ENCODE measurements at regions not wholly inside any gene's neighbourhood (a gene's known extent, or its start where the extent isn't known, plus 50 kb on each side); places are given as distances from the start of the nearest gene placed in this dataset.

DNA sequence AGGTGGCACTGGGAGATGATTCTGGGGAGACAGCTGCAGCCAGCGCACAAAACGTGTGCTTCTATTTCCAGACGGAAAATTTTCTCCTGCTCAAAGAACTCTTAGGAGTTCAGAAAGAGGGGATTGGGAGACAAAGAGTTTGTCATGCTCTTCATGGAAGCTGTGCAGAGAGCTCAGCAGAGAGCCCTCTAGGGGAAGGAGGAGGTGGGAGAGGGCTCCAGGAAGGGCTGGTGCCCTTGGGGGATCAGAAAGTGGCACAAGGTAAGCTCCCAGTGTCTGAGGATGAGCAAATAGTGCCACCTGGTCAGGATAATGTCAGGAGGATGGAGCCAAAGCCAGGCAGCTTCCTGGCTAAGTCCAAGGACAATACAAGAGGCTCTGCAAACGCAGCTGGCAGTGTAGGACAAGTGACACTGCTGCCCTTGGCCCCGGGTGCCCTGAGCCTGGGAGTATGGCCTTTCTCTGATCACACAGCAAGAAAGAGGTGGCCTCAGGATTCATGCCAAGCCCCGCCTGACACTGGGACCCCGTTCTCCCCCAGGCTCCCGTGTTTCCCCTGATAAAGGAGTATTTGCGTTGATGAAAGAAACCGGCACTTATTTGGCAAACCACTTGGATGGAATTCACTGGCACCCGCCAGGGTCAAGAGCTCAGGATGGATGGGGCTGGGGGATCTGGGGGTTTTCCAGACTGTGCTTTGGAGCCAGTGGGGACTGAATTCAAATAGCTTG is 254.0 kb downstream of the PTPRU start:
- DNase-seq: no peak

DNA sequence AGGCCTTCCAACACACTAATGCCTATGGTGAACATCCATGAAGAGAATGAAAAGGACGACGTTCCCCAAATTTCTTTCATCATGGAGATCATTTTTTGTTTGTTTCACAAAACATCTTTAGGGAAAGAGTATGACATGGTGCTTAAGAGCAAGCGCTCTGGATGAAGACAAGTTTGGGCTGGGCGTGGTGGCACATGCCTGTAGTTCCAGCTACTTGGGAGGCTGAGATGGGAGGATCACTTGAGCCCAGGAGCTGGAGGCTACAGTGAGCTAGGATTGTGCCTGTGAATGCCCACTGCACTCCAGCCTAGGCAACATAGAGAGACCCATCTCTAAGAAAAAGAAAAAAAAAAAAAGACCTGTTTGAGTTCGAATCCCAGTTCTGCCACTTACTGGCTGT is 253.1 kb downstream of the PTPRU start:
- no peak for DNase-seq

DNA sequence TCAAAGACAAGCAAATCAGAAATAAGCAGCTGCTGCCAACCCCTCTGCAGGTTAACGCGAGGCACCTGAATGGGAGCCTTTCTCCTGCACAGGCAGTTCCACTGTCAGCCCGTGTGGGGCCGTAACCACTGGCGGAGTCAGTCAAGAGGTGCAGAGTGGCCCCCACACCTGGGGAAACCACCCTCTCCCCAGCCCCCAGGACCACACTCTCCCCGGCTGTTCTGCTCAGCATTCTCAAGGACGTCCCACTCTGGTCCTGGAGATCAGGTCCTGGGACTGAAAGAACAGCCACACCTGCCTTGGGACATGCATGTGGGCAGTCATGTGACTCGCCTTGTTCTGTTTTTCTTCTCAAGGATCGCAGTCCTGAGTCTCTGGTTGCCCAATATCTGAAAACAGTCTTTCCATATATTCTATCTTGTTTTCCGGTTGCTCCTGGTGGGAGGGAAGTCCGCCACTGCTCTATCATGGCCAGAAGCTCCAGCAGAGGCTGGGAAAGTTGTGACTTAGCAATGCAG is 252.5 kb downstream of the PTPRU start:
- DNase-seq: no peak

DNA sequence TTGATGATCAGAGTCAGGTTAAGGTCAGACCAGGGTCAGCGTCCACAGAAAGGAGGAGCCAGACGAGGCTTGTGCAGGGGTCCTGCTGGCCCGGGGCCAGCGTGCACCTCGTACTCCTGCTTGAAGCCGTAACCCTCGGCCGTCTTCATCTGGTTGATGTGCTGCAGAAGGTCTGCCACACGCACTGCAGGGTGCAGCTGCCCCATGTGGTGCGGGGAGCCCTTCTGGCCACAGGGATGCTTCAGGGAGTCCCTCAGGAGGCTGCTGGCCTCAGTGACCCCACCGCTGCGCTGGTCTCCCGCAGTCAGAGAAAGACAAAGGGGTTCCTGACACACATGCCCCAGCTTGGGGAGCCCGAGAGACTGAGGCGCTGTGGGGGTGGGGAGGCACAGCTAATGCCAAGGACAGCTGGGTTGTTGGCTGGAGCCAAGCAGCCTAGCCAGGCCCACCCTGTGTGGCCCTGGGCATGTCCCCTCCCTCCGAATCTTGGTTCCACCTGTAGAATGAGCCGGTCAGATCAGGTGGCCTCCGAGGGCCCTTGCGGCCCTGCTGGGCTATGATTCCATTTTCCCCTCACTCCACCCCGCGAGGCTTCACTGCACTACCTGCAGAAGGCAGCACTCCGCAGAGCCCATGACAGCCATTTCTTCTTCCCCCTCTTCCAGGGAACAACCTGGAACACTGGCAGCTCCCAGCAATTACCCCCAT is 251.9 kb downstream of the PTPRU start:
- DNase-seq: no peak

DNA sequence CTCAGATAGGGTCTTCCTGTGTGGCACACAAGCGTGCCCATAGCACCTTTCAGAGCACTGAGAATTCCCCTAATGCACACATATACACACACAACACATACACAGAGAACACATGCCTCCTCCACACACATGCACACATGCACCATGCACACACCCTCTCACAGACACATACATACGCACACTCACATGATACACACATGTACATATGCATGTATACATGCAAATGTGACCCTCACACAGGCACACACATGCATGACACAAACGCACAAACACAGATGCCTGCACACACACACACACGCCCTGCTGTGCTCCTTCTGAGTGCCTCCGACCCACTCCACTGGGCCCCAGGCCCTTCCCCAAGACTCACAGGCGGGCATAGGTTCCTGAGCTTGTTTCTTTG is 251.0 kb downstream of the PTPRU start:
- DNase-seq: no peak

GRCh38 chr1:29485096-29485925 is 249.0 kb downstream of the PTPRU start:
- DNase-seq: no peak

DNA sequence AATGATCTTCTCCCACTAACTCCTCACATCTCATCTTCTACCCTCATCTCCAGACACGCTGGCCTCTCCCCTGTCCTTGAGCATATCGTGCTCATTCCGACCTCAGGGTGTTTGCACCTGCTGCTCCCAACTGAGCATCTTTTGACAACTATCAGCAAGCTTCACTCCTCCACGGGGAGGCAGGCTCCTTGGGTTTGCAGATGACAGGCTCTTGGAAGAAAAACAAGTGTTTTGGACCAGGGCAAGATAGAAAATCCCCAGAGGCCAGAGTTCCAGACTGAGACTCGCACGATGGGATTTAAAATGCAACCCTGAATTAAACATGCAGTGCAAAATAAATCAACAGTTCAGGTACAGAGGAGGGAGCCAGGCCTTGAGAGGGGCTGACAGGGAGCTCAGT is 246.7 kb downstream of the PTPRU start:
- no peak for DNase-seq

DNA sequence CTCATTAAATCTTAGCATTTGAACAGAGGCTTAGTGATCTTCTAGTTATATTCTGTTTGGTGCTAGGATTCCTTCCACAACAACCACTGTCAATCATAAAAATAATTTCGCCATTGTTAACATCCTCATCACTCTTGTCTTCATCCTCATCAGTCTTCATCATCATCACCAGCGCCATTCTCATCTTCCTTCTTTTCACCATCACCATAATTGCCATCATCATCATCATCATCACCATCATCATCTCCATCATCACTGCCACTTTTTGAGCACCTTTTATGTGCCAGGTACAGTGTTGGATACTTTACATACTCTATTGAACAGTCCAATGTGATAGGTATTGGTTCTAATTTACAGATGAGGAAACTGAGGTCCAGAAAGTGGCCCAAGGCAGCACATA is 245.7 kb downstream of the PTPRU start:
- DNase-seq: no peak

DNA sequence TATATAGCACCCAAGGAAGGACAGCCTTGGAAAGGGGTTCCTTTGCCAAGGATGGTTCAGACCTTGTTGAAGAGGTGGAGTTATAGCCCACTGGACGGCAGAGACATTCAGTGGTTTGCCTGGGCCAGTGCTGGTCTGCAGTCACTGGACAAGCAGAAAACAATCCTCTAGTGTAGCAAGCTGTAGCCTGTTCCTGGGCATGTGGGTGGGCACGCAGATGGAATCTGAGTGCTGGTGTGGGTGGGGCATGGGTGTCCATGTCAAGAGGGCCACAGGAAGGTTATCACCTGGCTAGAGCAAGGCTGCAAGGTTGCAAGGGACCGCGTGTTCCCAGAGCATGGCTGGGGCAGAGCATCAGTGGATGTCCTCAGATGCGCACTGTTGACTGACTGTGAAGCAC is 244.7 kb downstream of the PTPRU start:
- no peak for DNase-seq

DNA sequence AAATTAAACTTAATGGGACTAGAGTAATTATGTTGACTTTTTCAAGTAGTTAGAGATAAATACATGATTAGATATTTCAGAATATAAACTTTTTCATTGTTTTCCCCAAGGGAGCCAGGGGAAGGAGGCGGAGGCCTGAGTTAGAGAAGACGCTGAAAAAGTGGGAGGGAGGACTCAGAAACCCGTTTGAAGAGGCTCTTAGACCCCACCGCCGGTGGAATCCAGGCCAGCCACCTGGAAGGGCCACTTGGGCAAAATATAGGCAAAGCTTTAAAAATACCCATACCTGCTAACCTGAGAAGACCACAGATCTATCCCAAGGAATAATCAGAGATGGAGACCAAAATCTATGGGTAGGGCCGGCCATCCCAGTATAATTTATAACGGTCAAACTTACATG is 242.6 kb downstream of the PTPRU start:
- no peak for DNase-seq

- no peak for DNase-seq
Observed at GRCh38 chr1:29478151-29478791, 241.9 kb downstream of the PTPRU start.

DNA sequence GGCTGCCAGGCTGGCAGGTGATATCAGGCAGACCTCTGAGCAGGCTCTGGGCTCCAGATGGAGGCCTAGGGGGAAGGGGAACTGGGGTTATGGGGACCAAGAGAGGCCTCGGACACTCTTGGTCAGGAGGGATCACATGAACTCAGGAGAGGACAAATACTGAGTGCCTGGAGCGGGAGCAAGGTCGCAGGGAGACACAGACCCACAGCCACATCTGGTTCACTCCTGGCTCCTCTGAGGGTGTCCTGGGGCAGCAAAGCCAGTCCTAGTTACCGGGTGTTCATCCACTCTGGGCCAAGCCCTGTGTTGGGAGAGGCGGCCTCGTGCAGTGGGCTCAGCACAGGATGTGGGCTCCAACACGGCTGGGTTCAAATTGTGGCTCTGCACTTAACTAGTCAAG is 239.0 kb downstream of the PTPRU start:
- no peak for DNase-seq

- DNase-seq: peak; percentile 13 to 52
Observed at GRCh38 chr1:29474274-29475244, 238.2 kb downstream of the PTPRU start.

DNA sequence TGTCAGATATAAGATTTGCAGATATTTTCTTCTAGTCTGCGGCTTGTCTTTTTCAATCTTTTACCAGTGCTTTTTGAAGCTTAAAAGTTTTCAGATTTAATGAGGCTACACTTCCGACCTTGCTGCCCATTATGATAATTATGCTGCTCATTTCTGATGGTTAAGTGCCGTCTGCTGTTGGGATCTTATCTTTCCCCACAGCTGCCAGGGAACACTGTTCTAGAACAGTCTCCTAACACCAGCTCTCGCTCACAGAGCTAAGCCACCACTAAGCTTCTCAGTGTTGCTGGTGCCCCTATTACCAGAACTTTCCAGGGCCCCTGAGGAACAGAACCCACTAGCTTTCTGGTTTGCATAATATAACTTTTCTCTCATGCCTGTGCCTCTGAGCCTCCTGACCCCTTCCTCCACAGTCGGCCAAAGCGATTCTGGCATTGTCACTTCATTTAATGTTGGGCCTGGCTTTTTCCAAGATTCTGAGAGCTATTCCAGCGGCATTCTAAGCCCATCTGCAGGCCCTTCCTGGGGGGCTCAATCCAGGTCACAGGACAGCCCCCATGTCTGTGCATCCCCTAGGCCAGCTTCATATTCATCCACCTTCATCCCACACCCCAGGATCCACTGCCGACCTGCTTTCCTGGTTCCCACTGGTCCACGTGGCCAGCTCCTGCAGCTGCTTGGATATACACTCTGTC is 237.0 kb downstream of the PTPRU start:
- no peak for DNase-seq

GRCh38 chr1:29471487-29472313 is 235.4 kb downstream of the PTPRU start:
- no peak for DNase-seq

- no peak for DNase-seq
Observed at GRCh38 chr1:29470788-29471119, 234.4 kb downstream of the PTPRU start.

- DNase-seq: no peak
Observed at GRCh38 chr1:29470087-29470787, 233.9 kb downstream of the PTPRU start.

DNA sequence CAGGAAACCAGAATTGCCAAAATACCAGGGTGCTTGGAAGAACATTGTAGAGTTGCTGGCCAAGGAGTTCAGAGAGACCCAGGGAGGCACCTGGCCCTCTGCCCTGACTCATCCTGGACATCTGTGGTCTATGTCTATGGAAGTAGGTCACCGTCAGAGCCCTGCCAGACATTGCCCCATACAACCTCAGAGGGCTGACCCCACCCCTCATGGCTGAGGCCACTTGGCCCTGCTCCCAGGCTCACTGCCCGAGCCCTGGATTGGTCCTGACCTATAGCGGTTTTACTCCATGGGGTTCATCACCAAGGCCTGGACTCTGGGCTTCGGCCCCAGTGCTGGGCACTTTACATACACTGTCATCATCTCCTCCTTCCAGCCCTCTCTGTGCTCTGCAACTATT is 233.1 kb downstream of the PTPRU start:
- no peak for DNase-seq

All from inflammatory macrophage (primary cell).